ENCODE measurements at regions not wholly inside any gene's neighbourhood (a gene's known extent, or its start where the extent isn't known, plus 50 kb on each side); places are given as distances from the start of the nearest gene placed in this dataset.

- BruUV-seq (replicated peaks), result no TSS peak
- Histone ChIP-seq H3K9me3 (replicated peaks; ENCODE audit: control insufficient read depth, insufficient read depth, low read length) (no peaks in the 10 kb centered on the region), H3K4me2 (ENCODE audit: insufficient read depth, low read length) (no peak overlapping the region), H3K36me3 (ENCODE audit: control insufficient read depth in 2 of 2, extremely low read depth in 1 of 2, insufficient read depth in 2 of 2, low read length in 2 of 2) (no peaks in the 10 kb centered on the region), H4K20me1 (replicated peaks; ENCODE audit: control insufficient read depth, extremely low read depth, insufficient read depth, low read length) (no peaks in the 10 kb centered on the region), H3K79me2 (ENCODE audit: control insufficient read depth, insufficient read depth, low read length) (no peaks in the 10 kb centered on the region), H3K9ac (replicated peaks; ENCODE audit: extremely low read depth, insufficient read depth, low read length) (no peak overlapping the region), H3K4me1 (ENCODE audit: control insufficient read depth, extremely low read depth, insufficient read depth, low read length) (no peaks in the 10 kb centered on the region), H3K27ac (ENCODE audit: insufficient read depth, low read depth, low read length) (no peak overlapping the region), H3K27me3 (ENCODE audit: control insufficient read depth in 2 of 2, insufficient read depth in 2 of 2, low read length in 2 of 2) (no peaks in the 10 kb centered on the region), H3K4me3 (replicated peaks in 1 of 3; ENCODE audit: insufficient read depth in 1 of 3, low read depth in 1 of 3, low read length in 3 of 3) (no peak overlapping the region), H3K9me1 (replicated peaks; ENCODE audit: control insufficient read depth, extremely low read depth, insufficient read depth, low read length) (no peaks in the 10 kb centered on the region), H2AFZ (ENCODE audit: low read depth, low read length) (no peak overlapping the region)
- FAIRE-seq (no peak), DNase-seq (ENCODE audit: low read depth, low spot score) (no peak)
- intact Hi-C loops (cut with micrococcal nuclease) (no loop called here), dilution Hi-C loops (cut with MboI; ENCODE audit: extremely low pct_ligation_motif_present, low sequenced_read_pairs) (no loop called here)
- CTCF ChIA-PET, result no interaction called here
- POLR2A ChIA-PET, result no interaction called here
- TF ChIP-seq EZH2 (IDR thresholded peaks at IDR 0.05; ENCODE audit: borderline replicate concordance, low read depth, low read length, severe bottlenecking), result no peak
- TF ChIP-seq FOS (IDR thresholded peaks at IDR 0.05; ENCODE audit: borderline replicate concordance, insufficient read depth, low read length), result no peak
- TF ChIP-seq MYC (IDR thresholded peaks at IDR 0.05; ENCODE audit: low read depth, low read length), result no peak
- TF ChIP-seq CTCF (IDR thresholded peaks at IDR 0.05; ENCODE audit: extremely low read depth in 1 of 2, insufficient read depth in 1 of 2, low read depth in 1 of 2, low read length in 2 of 2), result no peak
Observed at GRCh38 chr16:51648526-51648925, 497.5 kb upstream of the SALL1 start.

- Histone ChIP-seq H3K4me1 (ENCODE audit: control insufficient read depth, extremely low read depth, insufficient read depth, low read length) (no peaks in the 10 kb centered on the region), H3K27ac (ENCODE audit: insufficient read depth, low read depth, low read length) (no peak overlapping the region), H3K36me3 (ENCODE audit: control insufficient read depth in 2 of 2, extremely low read depth in 1 of 2, insufficient read depth in 2 of 2, low read length in 2 of 2) (no peaks in the 10 kb centered on the region), H3K9me3 (replicated peaks; ENCODE audit: control insufficient read depth, insufficient read depth, low read length) (no peaks in the 10 kb centered on the region), H3K79me2 (ENCODE audit: control insufficient read depth, insufficient read depth, low read length) (no peaks in the 10 kb centered on the region), H3K4me2 (ENCODE audit: insufficient read depth, low read length) (no peak overlapping the region), H3K9me1 (replicated peaks; ENCODE audit: control insufficient read depth, extremely low read depth, insufficient read depth, low read length) (no peaks in the 10 kb centered on the region), H2AFZ (ENCODE audit: low read depth, low read length) (no peak overlapping the region), H3K27me3 (ENCODE audit: control insufficient read depth in 2 of 2, insufficient read depth in 2 of 2, low read length in 2 of 2) (no peaks in the 10 kb centered on the region), H3K4me3 (replicated peaks in 1 of 3; ENCODE audit: insufficient read depth in 1 of 3, low read depth in 1 of 3, low read length in 3 of 3) (no peak overlapping the region), H3K9ac (replicated peaks; ENCODE audit: extremely low read depth, insufficient read depth, low read length) (no peak overlapping the region), H4K20me1 (replicated peaks; ENCODE audit: control insufficient read depth, extremely low read depth, insufficient read depth, low read length) (no peaks in the 10 kb centered on the region)
- ChIA-PET POLR2A (no interaction called here), CTCF (no interaction called here)
- dilution Hi-C loops (cut with MboI; ENCODE audit: extremely low pct_ligation_motif_present, low sequenced_read_pairs), result no loop called here
- DNase-seq (ENCODE audit: low read depth, low spot score) (no peak), FAIRE-seq (no peak)
- no TSS peak for BruUV-seq (replicated peaks)
- intact Hi-C loops (cut with micrococcal nuclease), result no loop called here
- TF ChIP-seq POLR2A (IDR thresholded peaks at IDR 0.05; ENCODE audit: low read depth, low read length), result no peak
- TF ChIP-seq EZH2 (IDR thresholded peaks at IDR 0.05; ENCODE audit: borderline replicate concordance, low read depth, low read length, severe bottlenecking), result no peak
- no peak for TF ChIP-seq JUN (IDR thresholded peaks at IDR 0.05; ENCODE audit: borderline replicate concordance, insufficient read depth, insufficient read length, low read depth)
- no peak for TF ChIP-seq GATA2 (IDR thresholded peaks at IDR 0.05; ENCODE audit: insufficient read depth, insufficient read length, low read depth, low read length)
Observed at GRCh38 chr16:51641191-51641765, 490.2 kb upstream of the SALL1 start.

Data from endothelial cell of umbilical vein (primary cell).